ENCODE measurements at regions not wholly inside any gene's neighbourhood (a gene's known extent, or its start where the extent isn't known, plus 50 kb on each side); places are given as distances from the start of the nearest gene placed in this dataset.

- Mint-ChIP-seq H3K36me3 (no peaks in the 10 kb centered on the region), H3K9me3 (no peaks in the 10 kb centered on the region), H3K27ac (no peak overlapping the region)
- DNase-seq (ENCODE audit: low spot score in 2 of 2) (peak in 1 of 2 donors; percentile 19), ATAC-seq (peak; percentile 37 to 46)
These were observed 195.2 kb upstream of the DPPA4 start for GRCh38 chr3:109532257-109533216.

GRCh38 chr3:109545746-109546145, 208.4 kb upstream of the DPPA4 start:
- no peak for DNase-seq (ENCODE audit: low spot score in 2 of 2)

GRCh38 chr3:109548192-109548938, 211.0 kb upstream of the DPPA4 start:
- H3K27ac Mint-ChIP-seq = no peak overlapping the region
- no peaks in the 10 kb centered on the region for H3K9me3 Mint-ChIP-seq
- no peaks in the 10 kb centered on the region for H3K36me3 Mint-ChIP-seq
- no peak for ATAC-seq
- DNase-seq (ENCODE audit: low spot score in 2 of 2) = no peak

More at GRCh38 chr3:109545746-109546145, 208.4 kb upstream of the DPPA4 start:
- Mint-ChIP-seq H3K9me3 (peaks cover 0 to 3% of the 10 kb centered on the region in 2 donors), H3K27ac (no peak overlapping the region), H3K36me3 (no peaks in the 10 kb centered on the region)
- ATAC-seq = no peak

- no peak for DNase-seq (ENCODE audit: low spot score in 2 of 2)
- ATAC-seq = no peak
- no peaks in the 10 kb centered on the region for H3K36me3 Mint-ChIP-seq
- peaks cover 0 to 13% of the 10 kb centered on the region in 2 donors for H3K9me3 Mint-ChIP-seq
- no peak overlapping the region for H3K27ac Mint-ChIP-seq
These were observed 216.4 kb upstream of the DPPA4 start for GRCh38 chr3:109553591-109554371.

GRCh38 chr3:109559389-109559788, 222.0 kb upstream of the DPPA4 start:
- DNase-seq (ENCODE audit: low spot score in 2 of 2) (no peak), ATAC-seq (no peak)
- no peak overlapping the region for H3K27ac Mint-ChIP-seq
- H3K9me3 Mint-ChIP-seq = peaks cover 12 to 27% of the 10 kb centered on the region in 2 donors
- peaks cover 0 to 8% of the 10 kb centered on the region in 2 donors for H3K36me3 Mint-ChIP-seq

GRCh38 chr3:109563149-109563548, 225.8 kb upstream of the DPPA4 start:
- H3K27ac Mint-ChIP-seq = no peak overlapping the region
- H3K36me3 Mint-ChIP-seq = peaks cover 0 to 8% of the 10 kb centered on the region in 2 donors
- H3K9me3 Mint-ChIP-seq = peaks cover 12 to 19% of the 10 kb centered on the region in 2 donors
- ATAC-seq = peak; percentile 74 to 85
- peak in 1 of 2 donors; percentile 7 for DNase-seq (ENCODE audit: low spot score in 2 of 2)

GRCh38 chr3:109569135-109569846, 231.9 kb upstream of the DPPA4 start:
- ATAC-seq (no peak), DNase-seq (ENCODE audit: low spot score in 2 of 2) (no peak)
- no peak overlapping the region for H3K27ac Mint-ChIP-seq
- no peaks in the 10 kb centered on the region for H3K36me3 Mint-ChIP-seq
- peaks cover 0 to 5% of the 10 kb centered on the region in 2 donors for H3K9me3 Mint-ChIP-seq

GRCh38 chr3:109570408-109570807, 233.1 kb upstream of the DPPA4 start:
- H3K36me3 Mint-ChIP-seq = no peaks in the 10 kb centered on the region
- ATAC-seq (no peak), DNase-seq (ENCODE audit: low spot score in 2 of 2) (no peak)
- no peak overlapping the region for H3K27ac Mint-ChIP-seq
- H3K9me3 Mint-ChIP-seq = peaks cover 0 to 5% of the 10 kb centered on the region in 2 donors

GRCh38 chr3:109572301-109572700, 235.0 kb upstream of the DPPA4 start:
- DNase-seq (ENCODE audit: low spot score in 2 of 2) = no peak
- Mint-ChIP-seq H3K27ac (no peak overlapping the region), H3K36me3 (no peaks in the 10 kb centered on the region), H3K9me3 (no peaks in the 10 kb centered on the region)
- ATAC-seq = no peak

GRCh38 chr3:109596991-109597390, 259.6 kb upstream of the DPPA4 start:
- DNase-seq (ENCODE audit: low spot score in 2 of 2) (no peak), ATAC-seq (no peak)
- H3K27ac Mint-ChIP-seq = no peak overlapping the region
- H3K9me3 Mint-ChIP-seq = peaks cover 6 to 8% of the 10 kb centered on the region in 2 donors
- H3K36me3 Mint-ChIP-seq = no peaks in the 10 kb centered on the region

- H3K9me3 Mint-ChIP-seq = peaks cover 6 to 8% of the 10 kb centered on the region in 2 donors
- no peak overlapping the region for H3K27ac Mint-ChIP-seq
- ATAC-seq (no peak), DNase-seq (ENCODE audit: low spot score in 2 of 2) (no peak)
- no peaks in the 10 kb centered on the region for H3K36me3 Mint-ChIP-seq
These were observed 260.1 kb upstream of the DPPA4 start for GRCh38 chr3:109597444-109597843.

GRCh38 chr3:109607897-109608296, 270.6 kb upstream of the DPPA4 start:
- Mint-ChIP-seq H3K9me3 (no peaks in the 10 kb centered on the region), H3K36me3 (no peaks in the 10 kb centered on the region)
- DNase-seq (ENCODE audit: low spot score in 2 of 2) = no peak

GRCh38 chr3:109608574-109608973, 271.2 kb upstream of the DPPA4 start:
- Mint-ChIP-seq H3K9me3 (no peaks in the 10 kb centered on the region), H3K27ac (no peak overlapping the region), H3K36me3 (no peaks in the 10 kb centered on the region)
- no peak for ATAC-seq
- no peak for DNase-seq (ENCODE audit: low spot score in 2 of 2)

More at GRCh38 chr3:109607897-109608296, 270.6 kb upstream of the DPPA4 start:
- no peak overlapping the region for H3K27ac Mint-ChIP-seq
- ATAC-seq = no peak

GRCh38 chr3:109618766-109619378, 281.5 kb upstream of the DPPA4 start:
- ATAC-seq (no peak), DNase-seq (ENCODE audit: low spot score in 2 of 2) (no peak)
- Mint-ChIP-seq H3K9me3 (no peaks in the 10 kb centered on the region), H3K27ac (no peak overlapping the region), H3K36me3 (no peaks in the 10 kb centered on the region)

- H3K27ac Mint-ChIP-seq = no peak overlapping the region
- no peaks in the 10 kb centered on the region for H3K9me3 Mint-ChIP-seq
- no peaks in the 10 kb centered on the region for H3K36me3 Mint-ChIP-seq
- ATAC-seq (no peak), DNase-seq (ENCODE audit: low spot score in 2 of 2) (no peak)
These were observed 294.6 kb upstream of the DPPA4 start for GRCh38 chr3:109631897-109632296.

Data from activated naive CD4-positive, alpha-beta T cell treated with anti-CD3 and anti-CD28 coated beads, Interleukin-2, amount 50 U/mL, for 72 hours (primary cell).